Prostate gland (tissue), 2 donors: ENCODE measurements at regions not wholly inside any gene's neighbourhood (a gene's known extent, or its start where the extent isn't known, plus 50 kb on each side); places are given as distances from the start of the nearest gene placed in this dataset.
A peak's percentile ranks its signal among the peaks of the same experiment; 100 is the strongest.

Source experiments
- DNase-seq: peaks from one replicate; pipeline ENCODE4 v3.0.0-alpha.2; 2019; ENCODE audit warnings: low spot score
- H3K27ac ChIP-seq, 2 donors: fragments of 200-600 bp; sonication (generic); 2 replicates each; pipeline ENCODE4 v1.5.1; 2017 to 2019
- H3K27me3 ChIP-seq: fragments of 200-600 bp; sonication (generic); replicated peaks from 2 replicates; pipeline ENCODE4 v1.5.1; 2019; ENCODE audit not compliant: insufficient read depth
- H3K36me3 ChIP-seq, 2 donors: fragments of 200-600 bp; sonication (generic); 1 replicate in 1 of 2; 2 replicates in 1 of 2; pipeline versions ENCODE4 v1.5.1 to v1.8.1; 2017 to 2019
- H3K4me1 ChIP-seq: fragments of 200-600 bp; sonication (generic); replicated peaks from 2 replicates; pipeline ENCODE4 v1.5.1; 2019
- H3K4me3 ChIP-seq, 2 donors: fragments of 200-600 bp; sonication (generic); 2 replicates each; pipeline ENCODE4 v1.5.1; 2017 to 2019
- H3K9me3 ChIP-seq: fragments of 200-600 bp; sonication (generic); 2 replicates; pipeline ENCODE4 v1.5.1; 2017
- POLR2A ChIP-seq: fragments of 450-650 bp; IDR thresholded peaks from one replicate; pipeline ENCODE4 v1.6.1; 2016; ENCODE audit warnings: antibody characterized with exemption, mild to moderate bottlenecking
- POLR2AphosphoS5 ChIP-seq: sonication (generic); formaldehyde crosslinking; IDR thresholded peaks from one replicate; pipeline ENCODE4 v1.6.1; 2017; ENCODE audit warnings: antibody characterized with exemption
- WGBS: methylation state at CpG from one replicate; pipeline ENCODE4 v1.1.5; 2018; 5-methylcytosine and 5-hydroxymethylcytosine counted together
- intact Hi-C: fragments of 100-400 bp; cut with DNase I; formaldehyde crosslinking; loops from one replicate; pipeline ENCODE4 v1.14.2; 2022
- TF ChIP-seq, protein P1 (sequence below), 4 experiments: fragments of 200-600 bp in 2 of 4; fragments of 450-650 bp in 2 of 4; sonication (generic) in 2 of 4; IDR thresholded peaks; 1 replicate in 3 of 4; 2 replicates in 1 of 4; pipeline ENCODE4 v1.5.1; 2016 to 2019; ENCODE audit warnings: antibody characterized with exemption in 4 of 4, mild to moderate bottlenecking in 2 of 4, moderate library complexity in 2 of 4

- Histone ChIP-seq H3K27me3 (peaks cover 3% of the 10 kb centered on the region), H3K27ac (no peak overlapping the region), H3K4me3 (no peak overlapping the region), H3K4me1 (no peaks in the 10 kb centered on the region), H3K9me3 (no peaks in the 10 kb centered on the region), H3K36me3 (no peaks in the 10 kb centered on the region)
- no peak for TF ChIP-seq POLR2A
- no peak for TF ChIP-seq POLR2AphosphoS5
- TF ChIP-seq, protein P1, sequence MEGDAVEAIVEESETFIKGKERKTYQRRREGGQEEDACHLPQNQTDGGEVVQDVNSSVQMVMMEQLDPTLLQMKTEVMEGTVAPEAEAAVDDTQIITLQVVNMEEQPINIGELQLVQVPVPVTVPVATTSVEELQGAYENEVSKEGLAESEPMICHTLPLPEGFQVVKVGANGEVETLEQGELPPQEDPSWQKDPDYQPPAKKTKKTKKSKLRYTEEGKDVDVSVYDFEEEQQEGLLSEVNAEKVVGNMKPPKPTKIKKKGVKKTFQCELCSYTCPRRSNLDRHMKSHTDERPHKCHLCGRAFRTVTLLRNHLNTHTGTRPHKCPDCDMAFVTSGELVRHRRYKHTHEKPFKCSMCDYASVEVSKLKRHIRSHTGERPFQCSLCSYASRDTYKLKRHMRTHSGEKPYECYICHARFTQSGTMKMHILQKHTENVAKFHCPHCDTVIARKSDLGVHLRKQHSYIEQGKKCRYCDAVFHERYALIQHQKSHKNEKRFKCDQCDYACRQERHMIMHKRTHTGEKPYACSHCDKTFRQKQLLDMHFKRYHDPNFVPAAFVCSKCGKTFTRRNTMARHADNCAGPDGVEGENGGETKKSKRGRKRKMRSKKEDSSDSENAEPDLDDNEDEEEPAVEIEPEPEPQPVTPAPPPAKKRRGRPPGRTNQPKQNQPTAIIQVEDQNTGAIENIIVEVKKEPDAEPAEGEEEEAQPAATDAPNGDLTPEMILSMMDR (IDR thresholded peaks at IDR 0.05), result no peak
- DNase-seq, result no peak
- intact Hi-C loops, result no loop called here
- 7% methylated on average over 2 of the region's 2 CpGs for WGBS
Measured at GRCh38 chr6:28736121-28736520, 187.7 kb downstream of the TRIM27 start.

GRCh38 chr6:28737750-28738395 is 185.9 kb downstream of the TRIM27 start:
- WGBS, result 24% methylated on average over 17 of the region's 17 CpGs
- H3K9me3 ChIP-seq, result no peaks in the 10 kb centered on the region
- TF ChIP-seq POLR2A (no peak), POLR2AphosphoS5 (no peak)
- TF ChIP-seq, protein P1 (IDR thresholded peaks at IDR 0.05), result no peak

GRCh38 chr6:28738396-28738765 is 185.4 kb downstream of the TRIM27 start:
- no peak for DNase-seq
- TF ChIP-seq POLR2AphosphoS5 (no peak), POLR2A (no peak)
- TF ChIP-seq, protein P1 (IDR thresholded peaks at IDR 0.05), result no peak
- WGBS, result 20% methylated on average over 16 of the region's 16 CpGs
- intact Hi-C loops, result no loop called here
- H3K4me3 ChIP-seq, result no peak overlapping the region
- no peak overlapping the region for H3K27ac ChIP-seq
- no peaks in the 10 kb centered on the region for H3K9me3 ChIP-seq
- H3K4me1 ChIP-seq, result no peaks in the 10 kb centered on the region
- H3K36me3 ChIP-seq, result no peaks in the 10 kb centered on the region
- peaks cover 3% of the 10 kb centered on the region for H3K27me3 ChIP-seq

More at GRCh38 chr6:28737750-28738395, 185.9 kb downstream of the TRIM27 start:
- no peaks in the 10 kb centered on the region for H3K36me3 ChIP-seq
- H3K4me1 ChIP-seq, result no peaks in the 10 kb centered on the region
- intact Hi-C loops, result no loop called here
- peaks cover 3% of the 10 kb centered on the region for H3K27me3 ChIP-seq
- DNase-seq, result no peak
- H3K27ac ChIP-seq, result no peak overlapping the region
- no peak overlapping the region for H3K4me3 ChIP-seq

DNA sequence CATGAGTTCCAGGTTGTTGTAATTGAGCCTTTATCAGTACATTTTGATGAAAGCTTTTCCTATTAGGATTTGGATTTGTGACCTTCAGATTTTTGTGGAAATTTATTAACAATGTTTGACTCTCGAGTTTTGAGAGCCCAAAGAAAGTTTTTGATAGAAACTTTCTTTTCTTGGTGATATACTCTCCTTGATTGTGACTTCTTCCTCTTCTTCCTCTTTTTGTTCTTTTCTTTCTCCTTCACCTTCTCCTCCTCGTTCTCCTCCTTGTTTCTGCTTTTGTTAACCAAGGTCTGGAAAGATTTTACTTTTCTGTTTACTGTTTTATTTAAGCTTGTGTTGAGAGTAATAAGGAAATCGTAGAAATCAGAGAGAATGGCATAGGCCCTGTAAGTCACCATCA is 182.4 kb downstream of the TRIM27 start:
- H3K36me3 ChIP-seq, result no peaks in the 10 kb centered on the region
- no peaks in the 10 kb centered on the region for H3K27me3 ChIP-seq
- 63% methylated on average over 3 of the region's 3 CpGs for WGBS
- DNase-seq, result no peak
- no peaks in the 10 kb centered on the region for H3K4me1 ChIP-seq
- TF ChIP-seq POLR2AphosphoS5 (no peak), POLR2A (no peak)
- TF ChIP-seq, protein P1 (IDR thresholded peaks at IDR 0.05), result no peak
- no peak overlapping the region for H3K4me3 ChIP-seq
- intact Hi-C loops, result no loop called here
- no peak overlapping the region for H3K27ac ChIP-seq
- H3K9me3 ChIP-seq, result no peaks in the 10 kb centered on the region

GRCh38 chr6:28742668-28743270 is 181.0 kb downstream of the TRIM27 start:
- Histone ChIP-seq H3K9me3 (no peaks in the 10 kb centered on the region), H3K36me3 (no peaks in the 10 kb centered on the region), H3K4me1 (no peaks in the 10 kb centered on the region), H3K4me3 (no peak overlapping the region), H3K27ac (no peak overlapping the region), H3K27me3 (no peaks in the 10 kb centered on the region)
- TF ChIP-seq POLR2AphosphoS5 (peak; percentile 33), POLR2A (no peak)
- TF ChIP-seq, protein P1 (IDR thresholded peaks at IDR 0.05), result no peak
- 5% methylated on average over 19 of the region's 19 CpGs for WGBS
- DNase-seq, result no peak
- intact Hi-C loops, result no loop called here
